ENCODE measurements at regions not wholly inside any gene's neighbourhood (a gene's known extent, or its start where the extent isn't known, plus 50 kb on each side); places are given as distances from the start of the nearest gene placed in this dataset.

DNA sequence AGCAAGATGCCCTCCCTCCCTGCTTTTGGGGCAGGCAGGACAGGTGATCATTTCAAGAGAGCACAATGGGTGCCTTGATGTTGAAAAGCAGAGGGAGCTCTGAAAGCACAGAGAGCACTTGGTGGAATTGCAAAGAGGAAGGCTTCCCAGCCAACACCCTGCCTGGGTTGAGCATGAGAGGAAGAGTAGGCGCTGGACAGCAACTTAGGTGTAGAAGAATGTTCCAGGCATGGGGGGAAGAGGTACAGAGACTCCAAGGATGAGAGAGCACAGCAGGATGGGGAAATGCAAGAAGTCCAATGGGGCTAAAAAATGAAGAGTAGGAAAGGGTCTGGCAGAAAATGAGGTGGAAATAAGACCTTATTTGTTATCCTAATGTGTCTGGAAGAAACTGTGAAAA is 144.8 kb downstream of the TRIM36 start:
- no peak for DNase-seq
- H3K4me1 ChIP-seq = no peaks in the 10 kb centered on the region
- TF ChIP-seq POLR2A (IDR thresholded peaks at IDR 0.05) = no peak
- TF ChIP-seq CTCF (IDR thresholded peaks at IDR 0.05) = no peak
- WGBS, 2 donors = 69 to 71% methylated on average over 1 of the region's 1 CpG
- H3K27me3 ChIP-seq = no peaks in the 10 kb centered on the region
- H3K27ac ChIP-seq = no peak overlapping the region
- H3K4me3 ChIP-seq (replicated peaks in 1 of 3) = no peak overlapping the region
- no peaks in the 10 kb centered on the region for H3K36me3 ChIP-seq
- intact Hi-C loops (cut with DNase I) = no loop called here
- no peaks in the 10 kb centered on the region for H3K9me3 ChIP-seq

- no peaks in the 10 kb centered on the region for H3K36me3 ChIP-seq
- TF ChIP-seq POLR2A (IDR thresholded peaks at IDR 0.05) (no peak), CTCF (IDR thresholded peaks at IDR 0.05) (no peak)
- no peaks in the 10 kb centered on the region for H3K4me1 ChIP-seq
- DNase-seq = no peak
- intact Hi-C loops (cut with DNase I) = no loop called here
- no peaks in the 10 kb centered on the region for H3K9me3 ChIP-seq
- H3K4me3 ChIP-seq (replicated peaks in 1 of 3) = no peak overlapping the region
- H3K27ac ChIP-seq = no peak overlapping the region
- no peaks in the 10 kb centered on the region for H3K27me3 ChIP-seq
These were observed 147.4 kb downstream of the TRIM36 start for GRCh38 chr5:115022303-115022702.

- H3K27ac ChIP-seq = no peak overlapping the region
- 54 to 69% methylated on average over 1 of the region's 1 CpG for WGBS, 2 donors
- no peaks in the 10 kb centered on the region for H3K36me3 ChIP-seq
- TF ChIP-seq CTCF (IDR thresholded peaks at IDR 0.05) (no peak), POLR2A (IDR thresholded peaks at IDR 0.05) (no peak)
- H3K27me3 ChIP-seq = no peaks in the 10 kb centered on the region
- H3K4me3 ChIP-seq (replicated peaks in 1 of 3) = no peak overlapping the region
- no peaks in the 10 kb centered on the region for H3K9me3 ChIP-seq
- intact Hi-C loops (cut with DNase I) = no loop called here
- no peak for DNase-seq
- H3K4me1 ChIP-seq = no peaks in the 10 kb centered on the region
These were observed 153.1 kb downstream of the TRIM36 start for GRCh38 chr5:115016646-115017045.

- DNase-seq = peak in 1 of 2 donors; percentile 1
- no peak for TF ChIP-seq CTCF (IDR thresholded peaks at IDR 0.05)
- TF ChIP-seq POLR2A (IDR thresholded peaks at IDR 0.05) = no peak
- no peaks in the 10 kb centered on the region for H3K9me3 ChIP-seq
These were observed 170.5 kb downstream of the TRIM36 start for GRCh38 chr5:114999176-114999575.

GRCh38 chr5:114989512-114989911 is 180.2 kb downstream of the TRIM36 start:
- Histone ChIP-seq H3K4me1 (no peaks in the 10 kb centered on the region), H3K27me3 (no peaks in the 10 kb centered on the region), H3K27ac (no peak overlapping the region), H3K36me3 (no peaks in the 10 kb centered on the region), H3K4me3 (replicated peaks in 1 of 3) (no peak overlapping the region), H3K9me3 (no peaks in the 10 kb centered on the region)
- 59 to 75% methylated on average over 4 to 8 of the region's 10 CpGs for WGBS, 2 donors
- TF ChIP-seq CTCF (IDR thresholded peaks at IDR 0.05) (no peak), POLR2A (IDR thresholded peaks at IDR 0.05) (no peak)
- intact Hi-C loops (cut with DNase I) = no loop called here
- no peak for DNase-seq

More at GRCh38 chr5:114999176-114999575, 170.5 kb downstream of the TRIM36 start:
- no peaks in the 10 kb centered on the region for H3K27me3 ChIP-seq
- no peak overlapping the region for H3K27ac ChIP-seq
- no peaks in the 10 kb centered on the region for H3K36me3 ChIP-seq
- no peaks in the 10 kb centered on the region for H3K4me1 ChIP-seq
- intact Hi-C loops (cut with DNase I) = no loop called here
- H3K4me3 ChIP-seq (replicated peaks in 1 of 3) = no peak overlapping the region
- 71 to 95% methylated on average over 3 to 10 of the region's 11 CpGs for WGBS, 2 donors
